OCI-LY3 (cell line): ENCODE measurements at regions not wholly inside any gene's neighbourhood (a gene's known extent, or its start where the extent isn't known, plus 50 kb on each side); places are given as distances from the start of the nearest gene placed in this dataset.

Experiments used
- H2AFZ ChIP-seq: fragments of 200-600, 300-600 bp; shearing (Covaris generic); 2 replicates; pipeline ENCODE4 v1.6.0; 2014; ENCODE audit warnings: antibody characterized with exemption, low read depth, low read length
- H3K27ac ChIP-seq: fragments of 200-600, 300-600 bp; sonication (generic); 2 replicates; pipeline ENCODE4 v1.5.1; 2014; ENCODE audit warnings: mild to moderate bottlenecking, low read length, moderate library complexity, mixed read lengths
- H3K27me3 ChIP-seq: fragments of 200-600, 300-600 bp; sonication (generic); 2 replicates; pipeline ENCODE4 v1.6.1; 2014; ENCODE audit warnings: low read depth, low read length, mixed read lengths
- H3K36me3 ChIP-seq: fragments of 200-600, 300-600 bp; sonication (generic); replicated peaks from 2 replicates; pipeline ENCODE3; 2014; ENCODE audit warnings: low read depth, low read length, mixed read lengths
- H3K4me1 ChIP-seq: fragments of 300-600, 200-600 bp; sonication (generic); 2 replicates; pipeline ENCODE4 v1.6.1; 2014; ENCODE audit warnings: low read length, mixed read lengths
- H3K4me2 ChIP-seq: fragments of 200-600, 300-600 bp; sonication (generic); 2 replicates; pipeline ENCODE4 v1.6.1; 2014; ENCODE audit warnings: low read length, mixed read lengths
- H3K4me3 ChIP-seq: fragments of 300-600, 200-600 bp; sonication (generic); 2 replicates; pipeline ENCODE4 v1.5.1; 2014; ENCODE audit warnings: antibody characterized with exemption, mild to moderate bottlenecking, low read length, moderate library complexity
- H3K79me2 ChIP-seq: fragments of 300-600, 200-600 bp; shearing (Covaris generic); 2 replicates; pipeline ENCODE4 v1.6.1; 2014; ENCODE audit warnings: mild to moderate bottlenecking, low read length, mixed read lengths
- H3K9ac ChIP-seq: fragments of 300-600, 200-600 bp; shearing (Covaris generic); 2 replicates; pipeline ENCODE4 v1.6.0; 2014; ENCODE audit warnings: mild to moderate bottlenecking, low read length, moderate library complexity
- H3K9me3 ChIP-seq: fragments of 200-600, 300-600 bp; shearing (Covaris generic); 2 replicates; pipeline ENCODE4 v1.6.1; 2014; ENCODE audit warnings: low read length, mixed read lengths; ENCODE audit not compliant: insufficient read depth
- H4K20me1 ChIP-seq: fragments of 200-600, 300-600 bp; sonication (generic); 2 replicates; pipeline ENCODE4 v1.6.1; 2016; ENCODE audit warnings: low read length, mixed read lengths; ENCODE audit not compliant: insufficient read depth
- EZH2phosphoT487 ChIP-seq: fragments of 200-600 bp; shearing (Covaris generic); IDR thresholded peaks from 2 replicates; pipeline ENCODE4 v1.6.1; 2018; ENCODE audit warnings: antibody characterized with exemption, mixed run types, low read depth
- TF ChIP-seq, protein P1 (sequence below): fragments of 200-600, 300-600 bp; sonication (generic); IDR thresholded peaks from 2 replicates; pipeline ENCODE4 v1.5.1; 2014; ENCODE audit warnings: antibody characterized with exemption, low read length, low read depth

GRCh38 chr15:99842071-99842470 lies 108.8 kb upstream of the LYSMD4 start:
- Histone ChIP-seq H3K4me1 (peaks cover 10% of the 10 kb centered on the region), H3K27me3 (no peaks in the 10 kb centered on the region), H4K20me1 (no peaks in the 10 kb centered on the region), H3K36me3 (no peaks in the 10 kb centered on the region), H3K4me3 (no peak overlapping the region), H3K27ac (no peak overlapping the region), H2AFZ (no peak overlapping the region), H3K9ac (no peak overlapping the region), H3K4me2 (no peak overlapping the region), H3K9me3 (no peaks in the 10 kb centered on the region), H3K79me2 (no peaks in the 10 kb centered on the region)
- TF ChIP-seq EZH2phosphoT487: no peak
- TF ChIP-seq, protein P1, sequence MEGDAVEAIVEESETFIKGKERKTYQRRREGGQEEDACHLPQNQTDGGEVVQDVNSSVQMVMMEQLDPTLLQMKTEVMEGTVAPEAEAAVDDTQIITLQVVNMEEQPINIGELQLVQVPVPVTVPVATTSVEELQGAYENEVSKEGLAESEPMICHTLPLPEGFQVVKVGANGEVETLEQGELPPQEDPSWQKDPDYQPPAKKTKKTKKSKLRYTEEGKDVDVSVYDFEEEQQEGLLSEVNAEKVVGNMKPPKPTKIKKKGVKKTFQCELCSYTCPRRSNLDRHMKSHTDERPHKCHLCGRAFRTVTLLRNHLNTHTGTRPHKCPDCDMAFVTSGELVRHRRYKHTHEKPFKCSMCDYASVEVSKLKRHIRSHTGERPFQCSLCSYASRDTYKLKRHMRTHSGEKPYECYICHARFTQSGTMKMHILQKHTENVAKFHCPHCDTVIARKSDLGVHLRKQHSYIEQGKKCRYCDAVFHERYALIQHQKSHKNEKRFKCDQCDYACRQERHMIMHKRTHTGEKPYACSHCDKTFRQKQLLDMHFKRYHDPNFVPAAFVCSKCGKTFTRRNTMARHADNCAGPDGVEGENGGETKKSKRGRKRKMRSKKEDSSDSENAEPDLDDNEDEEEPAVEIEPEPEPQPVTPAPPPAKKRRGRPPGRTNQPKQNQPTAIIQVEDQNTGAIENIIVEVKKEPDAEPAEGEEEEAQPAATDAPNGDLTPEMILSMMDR: no peak

DNA sequence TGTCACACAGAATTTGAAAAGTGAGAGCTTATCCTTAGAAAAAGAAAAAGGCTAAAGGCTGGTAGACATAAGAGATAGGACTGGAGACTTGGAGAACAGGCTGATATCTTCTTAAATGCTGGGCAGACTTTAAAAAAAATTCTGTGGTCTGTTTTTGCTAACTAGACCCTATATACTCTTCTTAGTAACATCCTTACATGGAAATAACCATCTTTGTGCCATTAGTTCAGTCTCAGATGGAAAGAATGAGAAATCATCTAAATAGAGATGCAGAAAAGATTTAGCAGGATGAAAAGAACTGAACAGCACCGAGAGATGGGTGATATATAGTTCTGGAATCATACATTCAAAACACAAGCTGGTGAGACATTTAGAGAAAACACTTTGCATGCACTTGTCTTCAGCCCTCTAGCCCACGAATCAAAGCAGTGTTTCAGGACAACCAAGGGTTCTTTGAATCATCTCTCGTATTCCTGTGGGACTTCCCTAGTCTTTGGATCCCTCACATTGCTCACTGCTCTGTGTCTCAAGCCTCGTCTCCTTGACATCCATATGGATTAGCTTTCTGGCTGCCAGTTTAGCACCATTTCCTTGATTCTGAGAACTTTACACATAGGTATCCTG lies 93.0 kb upstream of the LYSMD4 start:
- Histone ChIP-seq H3K36me3 (no peaks in the 10 kb centered on the region), H3K27ac (no peak overlapping the region), H3K9ac (no peak overlapping the region), H3K27me3 (no peaks in the 10 kb centered on the region), H3K4me1 (no peaks in the 10 kb centered on the region), H2AFZ (no peak overlapping the region), H4K20me1 (no peaks in the 10 kb centered on the region), H3K79me2 (no peaks in the 10 kb centered on the region), H3K4me3 (no peak overlapping the region), H3K4me2 (no peak overlapping the region), H3K9me3 (no peaks in the 10 kb centered on the region)
- TF ChIP-seq, protein P1: no peak
- no peak for TF ChIP-seq EZH2phosphoT487

DNA sequence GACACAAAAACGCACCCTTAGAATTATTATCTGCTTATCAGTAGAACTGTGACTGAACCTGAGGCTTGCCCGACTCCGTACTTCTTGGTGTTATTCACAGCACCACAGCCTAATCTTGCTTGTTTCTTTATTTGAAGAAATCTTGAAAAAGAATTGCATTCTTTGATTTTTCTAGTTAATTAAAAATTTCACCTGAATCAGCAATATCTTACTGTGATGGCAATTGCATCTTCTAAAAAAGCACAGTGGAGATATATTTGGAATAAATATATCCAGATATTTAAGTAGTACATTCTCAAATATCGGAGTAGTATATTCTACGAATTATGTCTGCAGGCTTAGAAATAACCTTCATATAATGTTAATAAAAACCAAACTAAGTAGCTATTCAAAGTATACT lies 90.1 kb upstream of the LYSMD4 start:
- Histone ChIP-seq H3K9ac (no peak overlapping the region), H3K4me3 (no peak overlapping the region), H3K4me2 (no peak overlapping the region), H3K27me3 (no peaks in the 10 kb centered on the region), H4K20me1 (no peaks in the 10 kb centered on the region), H3K79me2 (no peaks in the 10 kb centered on the region), H3K4me1 (no peaks in the 10 kb centered on the region), H3K36me3 (no peaks in the 10 kb centered on the region), H3K9me3 (no peaks in the 10 kb centered on the region), H3K27ac (no peak overlapping the region), H2AFZ (no peak overlapping the region)
- TF ChIP-seq EZH2phosphoT487: no peak
- TF ChIP-seq, protein P1: no peak

GRCh38 chr15:99819981-99820718 lies 86.9 kb upstream of the LYSMD4 start:
- no peaks in the 10 kb centered on the region for H3K4me1 ChIP-seq
- TF ChIP-seq EZH2phosphoT487: no peak
- TF ChIP-seq, protein P1: no peak
- H3K4me3 ChIP-seq: no peak overlapping the region
- no peaks in the 10 kb centered on the region for H3K36me3 ChIP-seq
- no peak overlapping the region for H3K9ac ChIP-seq
- no peak overlapping the region for H3K27ac ChIP-seq
- no peak overlapping the region for H3K4me2 ChIP-seq
- H4K20me1 ChIP-seq: no peaks in the 10 kb centered on the region
- no peaks in the 10 kb centered on the region for H3K79me2 ChIP-seq
- H2AFZ ChIP-seq: no peak overlapping the region
- H3K27me3 ChIP-seq: no peaks in the 10 kb centered on the region
- no peaks in the 10 kb centered on the region for H3K9me3 ChIP-seq
